ENCODE measurements at regions not wholly inside any gene's neighbourhood (a gene's known extent, or its start where the extent isn't known, plus 50 kb on each side); places are given as distances from the start of the nearest gene placed in this dataset.
A peak's percentile ranks its signal among the peaks of the same experiment; 100 is the strongest.

- Histone ChIP-seq H3K4me3 (no peak overlapping the region), H3K4me1 (peaks cover 7% of the 10 kb centered on the region; the same call in 2 of the 3 replicates), H3K27ac (no peak overlapping the region), H3K4me2 (0 out of 3 replicates have a peak overlapping the region, but pooled peaks have one; percentile 5), H3K9me3 (no peaks in the 10 kb centered on the region)
- FAIRE-seq (no peak), ATAC-seq (no peak), DNase-seq (ENCODE audit: low read depth in 1 of 2, low spot score in 1 of 2) (no peak)
- TF ChIP-seq CBX2 (IDR thresholded peaks at IDR 0.05; ENCODE audit: borderline replicate concordance, low read depth) (no peak), MAX (IDR thresholded peaks at IDR 0.05) (no peak), ELK1 (IDR thresholded peaks at IDR 0.05; ENCODE audit: low read depth, low read length) (no peak), HOXB5 (CRISPR knock-in tag; IDR thresholded peaks at IDR 0.05) (no peak), JUN (IDR thresholded peaks at IDR 0.05) (no peak), HOXB13 (CRISPR knock-in tag; IDR thresholded peaks at IDR 0.05; ENCODE audit: low read depth) (no peak), ESRRA (IDR thresholded peaks at IDR 0.05; ENCODE audit: borderline replicate concordance, low read length) (no peak), PHF8 (IDR thresholded peaks at IDR 0.05; ENCODE audit: borderline replicate concordance, low read depth) (no peak)
- ChIA-PET POLR2A (no interaction called here), CTCF (no interaction called here)
- 38% methylated on average over 2 of the region's 2 CpGs for WGBS (ENCODE audit: missing lambda C conversion rate)
Observed at GRCh38 chr2:7886666-7887065, 795.2 kb upstream of the ID2 start.

- ATAC-seq (no peak), FAIRE-seq (no peak), DNase-seq (ENCODE audit: low read depth in 1 of 2, low spot score in 1 of 2) (no peak)
- Histone ChIP-seq H3K4me2 (no peak overlapping the region), H3K4me3 (no peak overlapping the region), H3K27ac (no peak overlapping the region), H3K4me1 (peaks cover 7% of the 10 kb centered on the region; the same call in 2 of the 3 replicates), H3K9me3 (no peaks in the 10 kb centered on the region)
- POLR2A ChIA-PET: no interaction called here
- WGBS (ENCODE audit: missing lambda C conversion rate): 63% methylated on average over 7 of the region's 7 CpGs
- TF ChIP-seq CHD4 (IDR thresholded peaks at IDR 0.05; ENCODE audit: borderline replicate concordance) (no peak), HMGXB4 (CRISPR knock-in tag; IDR thresholded peaks at IDR 0.05; ENCODE audit: borderline replicate concordance) (no peak), NR3C1 (IDR thresholded peaks at IDR 0.05) (no peak), PHF8 (IDR thresholded peaks at IDR 0.05; ENCODE audit: borderline replicate concordance, low read depth) (no peak), ZNF302 (CRISPR knock-in tag; IDR thresholded peaks at IDR 0.05) (no peak), FOSL2 (IDR thresholded peaks at IDR 0.05) (no peak), FOSL2 (CRISPR knock-in tag; IDR thresholded peaks at IDR 0.05) (no peak), E2F6 (IDR thresholded peaks at IDR 0.05; ENCODE audit: borderline replicate concordance, low read depth) (no peak), RCOR1 (IDR thresholded peaks at IDR 0.05; ENCODE audit: low read depth, low read length) (no peak), ZFP36 (IDR thresholded peaks at IDR 0.05; ENCODE audit: borderline replicate concordance, partially characterized antibody) (no peak), HDAC2 (IDR thresholded peaks at IDR 0.05) (no peak), EP300 (IDR thresholded peaks at IDR 0.05) (no peak), GATA3 (IDR thresholded peaks at IDR 0.05; ENCODE audit: borderline replicate concordance) (no peak), KDM5A (IDR thresholded peaks at IDR 0.05) (no peak), HOXA7 (CRISPR knock-in tag; IDR thresholded peaks at IDR 0.05) (no peak), KDM1A (IDR thresholded peaks at IDR 0.05; ENCODE audit: low read depth) (no peak), FOSB (CRISPR knock-in tag; IDR thresholded peaks at IDR 0.05) (no peak), EHF (CRISPR knock-in tag; IDR thresholded peaks at IDR 0.05) (no peak), MAX (IDR thresholded peaks at IDR 0.05) (no peak), JUNB (IDR thresholded peaks at IDR 0.05) (no peak)
- CTCF ChIA-PET: no interaction called here
Observed at GRCh38 chr2:7887441-7887840, 794.4 kb upstream of the ID2 start.
